GM21529 (cell line): ENCODE measurements at regions not wholly inside any gene's neighbourhood (a gene's known extent, or its start where the extent isn't known, plus 50 kb on each side); places are given as distances from the start of the nearest gene placed in this dataset.

Source experiments
- ATAC-seq: cut with Tn5 transposase; IDR thresholded peaks from one replicate; pipeline ENCODE4 v1.9.1; 2021; ENCODE audit not compliant: unreplicated experiment

DNA sequence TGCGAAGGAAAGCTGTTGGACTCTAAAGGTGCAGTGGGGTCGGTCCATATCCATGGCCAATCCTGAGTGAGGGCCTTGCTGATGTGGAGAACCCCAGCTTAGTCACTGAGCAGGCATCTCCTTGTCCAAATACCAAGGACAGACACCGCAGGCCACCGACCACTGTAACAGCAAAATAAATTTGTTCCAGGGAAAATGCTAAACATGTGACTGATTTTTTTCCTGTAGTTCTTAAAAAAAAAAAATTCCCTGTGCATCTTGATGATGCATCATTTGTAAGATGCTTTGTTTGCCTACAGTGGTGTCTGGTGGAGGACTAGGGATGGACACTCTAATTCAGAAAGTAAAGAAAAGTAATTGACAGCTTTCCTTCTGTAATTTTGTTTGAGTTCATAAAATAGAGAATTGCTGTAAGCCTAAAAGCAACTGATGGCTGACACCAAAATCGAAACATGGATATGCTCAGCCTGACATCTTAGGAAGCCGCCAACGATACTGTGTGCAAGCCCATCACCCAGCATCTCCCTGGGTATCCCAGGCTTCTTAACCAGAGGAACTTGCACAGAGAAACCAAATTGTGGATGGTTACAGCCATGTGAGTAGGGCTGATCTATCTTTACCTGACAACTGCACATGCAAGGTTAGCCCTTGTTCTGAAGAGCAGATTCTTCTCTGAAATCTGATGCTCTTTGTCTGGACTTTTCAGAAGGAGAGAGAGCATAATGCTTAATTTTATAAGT is 188.6 kb downstream of the ARL4C start:
- ATAC-seq: no peak

DNA sequence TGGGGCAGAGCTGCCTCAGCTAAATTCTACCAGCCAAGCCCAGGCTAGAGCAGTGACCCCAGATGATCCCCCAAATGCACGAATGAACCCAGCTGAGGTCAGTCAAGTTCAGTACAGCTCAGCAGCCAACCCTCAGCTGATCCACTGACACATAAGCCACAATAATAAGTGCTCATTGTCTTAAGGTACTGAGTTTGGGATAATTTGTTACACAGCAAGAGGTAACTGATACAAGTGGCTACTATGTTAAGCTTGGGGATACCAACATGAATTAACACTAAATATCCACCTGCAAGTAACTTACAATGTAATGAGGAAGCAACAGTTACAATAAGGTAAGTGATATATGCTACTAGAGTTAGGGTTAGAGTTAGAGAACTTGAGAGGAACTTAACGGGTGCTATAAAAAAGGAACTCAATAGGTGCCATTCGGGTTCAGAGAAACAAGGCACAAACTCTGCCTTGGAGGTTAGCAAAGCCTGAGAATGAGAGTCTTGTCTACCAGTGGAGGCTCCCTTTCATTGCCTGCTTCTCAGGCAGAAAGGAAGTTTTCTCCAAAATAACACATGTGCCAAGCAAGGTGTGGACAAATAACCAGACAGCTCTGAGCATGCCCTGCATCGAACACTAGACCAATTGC is 189.4 kb downstream of the ARL4C start:
- no peak for ATAC-seq

- ATAC-seq: no peak
These were observed 190.3 kb downstream of the ARL4C start for GRCh38 chr2:234306426-234307173.

DNA sequence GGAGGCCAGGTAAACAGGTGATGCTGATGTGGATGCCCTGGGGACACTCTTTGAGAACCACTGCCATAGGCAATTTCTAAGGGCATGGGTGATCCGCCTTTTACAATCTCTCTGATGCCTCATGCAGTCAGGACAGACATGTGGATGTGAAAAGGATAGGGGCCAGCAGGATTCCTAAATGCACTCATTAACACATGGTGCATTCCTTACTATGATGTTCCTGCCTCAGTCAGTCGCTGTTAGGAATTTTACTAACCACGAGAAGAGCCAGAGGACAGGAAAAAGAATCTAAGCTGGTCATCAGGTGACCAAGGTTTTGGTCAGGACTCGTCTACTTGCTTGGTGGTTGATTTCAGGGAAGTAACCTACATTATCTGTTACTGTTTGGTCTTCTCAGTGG is 191.0 kb downstream of the ARL4C start:
- ATAC-seq: no peak

GRCh38 chr2:234304950-234305349 is 191.9 kb downstream of the ARL4C start:
- no peak for ATAC-seq

DNA sequence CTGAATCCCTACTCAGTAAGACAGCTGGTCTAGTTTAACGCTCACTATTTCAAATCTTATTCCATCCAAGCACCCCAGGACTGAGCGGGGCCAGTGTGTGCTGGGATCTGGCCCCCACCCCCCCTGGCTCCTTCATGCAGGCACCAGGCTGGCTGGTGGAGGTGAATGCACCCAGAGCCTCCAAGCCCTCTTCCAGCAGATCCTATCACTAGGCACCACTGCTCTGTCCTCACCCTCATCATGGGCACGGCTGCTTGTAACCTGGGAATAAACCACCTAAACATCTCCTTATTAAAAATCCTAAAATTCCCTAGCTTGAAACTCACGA is 194.3 kb downstream of the ARL4C start:
- no peak for ATAC-seq

DNA sequence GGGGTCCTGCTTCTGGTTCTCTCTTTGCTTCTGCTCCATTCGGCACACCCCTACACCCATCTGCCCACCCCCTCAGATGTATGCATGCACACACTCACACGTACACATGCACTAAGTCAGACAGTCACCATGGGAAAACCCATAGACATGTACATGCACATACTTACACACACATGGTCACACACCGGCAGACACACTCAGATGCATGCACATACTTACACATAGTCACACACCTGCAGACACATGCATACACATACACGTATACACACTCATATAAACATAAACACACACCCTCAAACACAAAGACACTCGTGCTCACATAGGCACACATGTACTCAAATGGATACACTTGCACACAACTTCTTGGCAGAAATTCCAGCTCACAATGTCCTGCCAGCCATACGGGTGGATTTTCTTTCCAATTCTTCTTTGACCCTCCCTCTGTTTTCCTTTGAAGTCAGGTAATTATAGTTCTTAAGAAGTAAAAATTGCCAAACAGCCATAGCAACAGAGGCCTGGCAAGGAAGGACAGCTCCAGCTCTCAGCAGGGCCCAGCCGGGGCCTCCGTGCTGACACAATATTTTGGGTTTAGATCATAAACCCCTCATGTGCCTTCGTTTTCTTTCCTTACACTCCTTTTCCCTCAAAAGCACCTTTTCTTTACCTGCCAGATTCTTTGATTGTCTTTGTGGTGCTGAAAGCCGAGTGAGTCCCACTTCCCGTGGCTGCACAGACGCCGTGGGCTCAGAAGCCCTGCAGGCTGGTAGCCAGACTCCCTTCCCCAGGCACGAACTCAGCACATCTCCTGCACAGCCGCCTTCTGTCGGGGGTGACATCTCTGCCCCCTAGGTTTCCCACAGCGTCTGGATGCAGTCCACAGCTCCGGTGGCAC is 195.7 kb downstream of the ARL4C start:
- ATAC-seq: no peak

DNA sequence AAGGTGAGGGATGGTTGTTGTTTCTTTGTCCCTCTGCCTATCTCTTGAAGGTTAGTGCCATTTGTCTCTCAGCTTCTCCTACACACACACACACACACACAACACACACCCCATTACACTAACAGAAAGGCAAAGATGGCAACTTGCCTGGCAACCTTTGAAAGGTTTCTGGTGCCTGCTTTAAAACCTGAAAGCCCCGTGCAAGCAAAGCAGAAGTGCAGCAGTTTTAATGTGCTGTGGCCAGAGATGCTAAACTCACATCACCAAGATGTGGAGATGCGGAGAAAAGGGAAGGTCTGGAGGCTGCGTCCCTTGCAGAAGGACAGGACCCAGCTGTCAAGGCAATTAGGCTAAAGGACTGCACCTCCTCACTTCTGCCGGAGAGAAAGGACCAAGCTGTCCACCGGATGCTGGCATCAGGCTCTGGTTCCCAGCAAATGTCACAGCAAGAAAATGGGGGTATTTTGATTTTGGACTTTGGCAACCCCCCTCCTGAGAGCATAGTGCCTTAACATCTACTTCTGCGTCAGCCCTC is 196.4 kb downstream of the ARL4C start:
- ATAC-seq: no peak

- no peak for ATAC-seq
These were observed 198.0 kb downstream of the ARL4C start for GRCh38 chr2:234298918-234299317.

DNA sequence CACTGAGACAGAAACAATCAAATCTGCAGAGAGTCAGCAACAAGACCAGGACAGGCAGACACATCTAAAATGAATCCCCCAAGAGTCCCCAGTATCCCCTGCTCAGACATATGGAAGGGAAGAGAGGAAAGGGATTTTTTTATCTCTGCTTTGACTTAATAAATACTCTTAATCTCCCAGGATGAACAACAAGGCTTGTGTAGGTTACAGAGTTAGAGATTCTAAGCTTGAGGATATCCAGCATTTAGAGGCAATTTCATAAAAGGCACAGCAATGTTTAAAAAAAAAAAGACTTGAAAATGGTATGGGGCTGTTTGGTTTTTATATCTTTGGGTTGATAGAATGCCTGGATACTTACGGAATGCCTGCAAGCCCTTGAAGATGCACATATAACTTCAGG is 199.9 kb downstream of the ARL4C start:
- no peak for ATAC-seq

DNA sequence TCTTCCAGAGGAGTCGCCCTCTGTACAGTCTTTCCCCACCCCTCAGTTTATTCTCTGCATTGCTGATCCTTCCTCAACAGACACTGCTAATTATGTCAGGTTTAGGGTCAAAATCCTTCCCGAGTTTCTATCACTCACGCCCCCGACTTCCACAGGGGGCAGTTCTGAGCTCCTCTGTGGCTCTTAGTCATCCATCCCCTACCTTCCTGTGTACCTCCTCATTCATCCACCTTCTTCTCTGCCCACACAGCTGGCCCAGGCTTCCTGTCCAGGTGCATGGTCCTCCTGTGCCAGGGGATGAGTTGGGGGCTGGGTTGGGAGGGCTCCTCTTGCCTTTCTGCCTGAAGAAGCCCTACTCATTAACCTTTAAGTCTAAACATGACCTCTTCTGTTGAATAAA is 202.9 kb downstream of the ARL4C start:
- ATAC-seq: no peak

DNA sequence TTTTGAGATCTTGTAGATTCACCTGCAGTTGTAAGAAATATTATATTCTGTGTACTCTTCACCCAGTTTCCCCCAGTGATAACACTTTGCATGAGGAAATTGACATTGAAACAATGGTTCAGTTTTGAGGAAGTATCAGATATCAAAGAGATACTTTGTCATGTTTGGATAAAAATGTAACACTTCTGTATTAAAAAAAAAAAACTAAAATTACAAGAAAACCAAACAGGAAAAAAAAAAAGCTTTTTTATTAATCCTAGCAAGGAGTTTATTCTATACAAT is 204.0 kb downstream of the ARL4C start:
- ATAC-seq: no peak

DNA sequence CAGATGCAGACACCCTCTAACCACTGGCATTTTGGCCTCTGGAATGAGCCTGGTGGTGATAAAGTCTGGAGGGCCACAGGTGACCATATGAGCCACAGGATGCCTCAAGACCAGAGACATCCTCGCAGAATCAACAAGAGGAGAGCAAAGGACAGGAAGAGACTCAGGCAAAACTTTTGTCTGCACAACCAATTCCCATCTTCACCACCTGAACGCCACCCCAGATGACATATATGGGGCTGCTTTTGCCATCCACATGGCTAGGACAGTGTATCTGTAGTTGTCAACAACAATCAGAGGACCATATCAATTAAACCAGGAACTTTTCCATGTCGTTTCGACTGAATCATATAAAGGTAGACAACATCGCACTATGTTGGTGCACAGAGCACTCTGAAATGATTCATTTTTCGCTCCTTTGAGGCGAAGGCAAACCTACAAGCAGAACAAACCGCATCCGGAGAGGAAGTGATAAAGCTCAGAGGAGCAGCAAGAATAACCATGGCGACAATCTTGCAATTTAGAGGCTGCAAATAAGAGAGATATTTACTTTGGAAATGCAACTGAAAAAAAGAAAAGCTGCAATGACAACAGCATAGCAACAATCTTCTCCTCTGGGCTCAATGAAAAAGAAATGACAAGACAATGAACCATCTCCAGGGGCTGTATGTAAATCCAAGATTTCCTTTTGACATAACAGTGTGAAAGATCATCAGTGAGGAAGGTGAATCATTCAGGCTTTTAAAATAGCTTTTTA is 204.5 kb downstream of the ARL4C start:
- peak; percentile 70 for ATAC-seq

GRCh38 chr2:234291765-234292204 is 205.1 kb downstream of the ARL4C start:
- peak; percentile 17 for ATAC-seq

DNA sequence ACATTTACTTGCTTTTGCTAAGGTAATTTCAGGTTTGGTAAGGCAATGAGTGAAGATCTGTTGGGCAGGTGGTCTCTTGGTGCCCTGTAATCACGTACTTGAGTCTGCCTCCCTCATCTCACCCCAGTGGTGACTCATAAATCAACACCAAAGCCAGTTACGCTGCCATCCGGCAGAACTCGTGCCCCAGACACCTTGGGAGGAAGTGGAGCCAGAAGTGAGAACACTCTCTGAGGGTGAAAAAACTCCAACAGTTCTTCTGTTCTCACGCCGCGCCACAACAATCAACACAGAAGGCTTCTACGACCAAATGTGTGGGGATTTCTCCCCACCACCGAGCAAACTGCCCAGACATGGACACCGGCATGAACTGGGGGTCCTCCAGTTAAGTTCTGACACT is 206.2 kb downstream of the ARL4C start:
- ATAC-seq: peak; percentile 49

DNA sequence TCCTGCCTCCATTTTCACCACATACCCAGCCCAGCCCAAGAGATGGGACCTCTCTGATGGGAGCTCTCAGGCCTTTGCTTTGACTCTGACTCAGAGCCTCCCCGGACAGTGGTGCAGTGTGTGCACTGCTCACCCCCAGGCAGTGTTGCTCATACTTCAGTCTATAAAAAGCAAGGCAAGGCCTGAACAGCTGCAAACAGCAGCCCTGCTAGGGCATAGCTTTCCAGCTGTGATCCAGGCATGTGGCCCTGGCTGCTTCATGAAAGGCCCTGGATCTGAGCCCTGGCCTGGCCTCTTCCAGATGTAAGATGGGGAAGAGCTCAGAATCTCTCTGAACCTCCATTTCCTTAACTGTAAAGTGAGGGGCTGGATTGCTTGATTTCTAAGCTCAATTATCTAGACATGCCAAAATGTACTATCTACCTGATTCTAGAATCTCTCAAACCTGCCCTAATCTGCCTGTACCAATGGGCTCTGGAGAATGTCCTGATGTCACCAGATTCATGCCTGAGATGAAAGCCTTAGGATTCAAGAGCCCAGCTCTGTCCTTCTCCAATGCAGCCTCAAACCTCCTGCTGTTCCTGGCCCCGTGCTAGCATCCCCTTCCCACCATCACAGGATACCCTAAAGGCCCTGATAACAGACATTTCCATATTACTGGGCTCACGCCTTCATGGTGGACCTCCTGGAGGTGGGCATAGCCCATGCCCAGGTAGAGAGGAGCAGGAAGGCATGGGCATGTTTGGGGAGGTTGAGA is 206.9 kb downstream of the ARL4C start:
- no peak for ATAC-seq

- ATAC-seq: no peak
These were observed 207.9 kb downstream of the ARL4C start for GRCh38 chr2:234288974-234289455.

- no peak for ATAC-seq
These were observed 209.2 kb downstream of the ARL4C start for GRCh38 chr2:234287650-234288049.

DNA sequence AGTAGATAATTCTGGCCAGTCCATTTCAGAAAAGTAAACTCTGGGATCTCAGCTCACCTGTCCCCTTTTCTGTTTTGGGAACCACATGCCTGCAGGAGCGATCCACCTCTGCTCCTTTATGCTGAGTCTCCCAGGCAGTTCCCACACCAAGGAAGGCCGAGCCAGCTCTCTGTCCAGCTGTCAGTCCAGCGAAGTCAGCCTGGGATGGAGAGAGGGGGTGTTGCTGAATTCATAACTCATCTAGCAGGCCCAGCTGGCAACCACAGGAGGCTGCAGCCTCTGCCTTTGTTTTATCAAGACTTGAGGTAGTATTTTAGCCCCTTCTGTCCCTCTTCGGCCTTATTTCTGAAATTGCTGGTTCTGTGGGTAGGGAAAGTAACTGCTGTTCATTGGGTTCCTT is 209.9 kb downstream of the ARL4C start:
- no peak for ATAC-seq
